Fibroblast of the conjunctiva (primary cell): ENCODE measurements at regions not wholly inside any gene's neighbourhood (a gene's known extent, or its start where the extent isn't known, plus 50 kb on each side); places are given as distances from the start of the nearest gene placed in this dataset.
"Not testable (repeated sequence)": the region's sequence is repeated elsewhere in the genome, so short reads cannot be mapped to it uniquely, and the experiment has no call there.

ENCODE experiments used
- DNase-seq: peaks from one replicate; pipeline ENCODE4 v3.0.0-alpha.2; 2010; ENCODE audit warnings: low read depth

DNA sequence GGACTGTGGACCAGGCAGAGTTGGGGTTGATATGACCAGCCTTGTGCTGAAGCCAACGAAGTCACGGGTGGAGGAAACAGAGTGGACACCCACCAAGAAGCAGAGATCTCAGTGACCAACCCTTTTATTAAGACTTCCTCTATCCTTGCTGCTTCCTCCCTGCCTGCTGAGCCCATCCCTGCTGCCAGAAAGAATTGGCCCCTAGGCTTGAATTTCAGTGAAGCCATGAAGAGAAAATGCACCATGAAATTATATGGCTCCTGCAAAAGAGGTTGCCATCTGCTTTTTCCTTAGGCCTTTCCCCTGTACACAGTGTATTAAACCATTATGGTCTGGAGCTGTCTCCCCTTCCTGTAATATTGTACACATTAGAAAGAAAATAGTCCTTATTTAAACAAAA, 246.7 kb downstream of the HS3ST3B1 start:
- no peak for DNase-seq

DNA sequence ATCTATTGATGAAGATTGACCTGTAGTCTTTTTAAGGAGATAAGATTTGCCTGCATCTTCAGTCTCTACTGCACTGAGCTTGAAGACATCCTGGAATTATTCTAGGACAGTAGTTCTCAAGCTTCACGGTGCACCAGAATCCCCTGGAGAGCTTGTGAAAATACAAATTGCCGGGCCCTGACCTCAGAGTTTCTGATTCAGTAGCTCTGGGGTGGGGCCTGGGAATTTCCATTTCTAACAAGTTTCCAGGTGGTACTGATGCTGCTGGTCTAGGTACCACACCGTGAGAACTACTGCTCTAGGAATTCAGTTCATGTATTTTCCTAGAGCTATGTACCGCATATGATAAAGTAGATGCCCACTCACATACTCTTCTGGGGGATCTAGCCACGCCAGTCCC, 246.1 kb downstream of the HS3ST3B1 start:
- no peak for DNase-seq

DNA sequence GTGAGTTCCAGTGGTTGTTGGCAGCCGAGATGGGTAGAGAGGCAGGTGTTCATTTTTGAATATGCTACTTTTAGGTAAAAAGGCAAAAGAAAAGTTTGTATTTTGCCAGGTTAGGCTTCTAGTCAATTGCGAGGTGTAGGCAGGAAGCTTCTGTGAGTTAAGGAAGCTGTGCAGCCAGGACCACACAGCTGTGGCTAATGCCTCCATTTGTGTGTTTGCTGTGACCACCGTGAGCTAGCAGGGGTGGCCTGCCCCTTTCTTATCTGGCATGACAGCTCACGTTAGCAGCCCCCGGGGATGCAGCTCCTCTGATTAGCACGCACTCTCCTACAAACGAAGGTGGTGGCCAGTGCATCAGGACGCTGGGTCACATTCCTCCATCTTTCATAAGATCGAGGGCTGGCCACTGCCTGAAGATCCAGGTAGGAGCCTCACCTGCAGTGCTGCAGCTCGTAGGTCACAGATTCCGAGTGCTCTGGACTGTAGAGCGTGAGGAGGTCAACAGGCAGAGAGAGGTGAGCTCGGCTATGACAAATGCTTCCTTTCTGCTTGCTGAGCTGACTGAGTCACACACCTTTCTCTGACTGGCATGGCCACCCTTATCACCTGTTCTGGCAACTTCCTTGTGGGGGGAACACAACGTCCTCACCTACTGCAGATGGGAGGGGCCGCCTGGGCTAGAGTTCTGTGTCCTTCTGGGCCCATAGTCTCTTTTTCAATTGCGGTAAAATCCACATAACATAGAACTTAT, 244.4 kb downstream of the HS3ST3B1 start:
- no peak for DNase-seq

DNA sequence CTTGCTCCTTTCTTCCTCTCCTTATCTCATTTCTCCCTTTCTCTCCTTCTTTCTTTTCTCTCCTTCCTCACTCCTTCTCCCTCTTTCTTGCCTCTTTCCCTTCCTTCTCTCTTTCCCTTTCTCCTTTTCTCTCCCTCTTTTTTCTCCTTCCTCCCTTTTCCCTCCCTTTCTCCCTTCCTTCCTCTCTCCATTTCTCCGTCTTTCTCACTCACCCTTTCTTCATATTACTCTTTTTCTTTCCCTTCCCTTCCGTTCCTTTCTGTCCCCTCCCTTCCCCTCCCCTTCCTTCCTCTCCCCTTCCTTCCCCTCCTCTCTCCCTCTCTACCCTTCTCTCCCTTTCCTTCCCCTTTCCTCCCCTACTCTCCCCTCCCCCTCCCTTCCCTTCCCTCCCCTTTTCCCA, 240.8 kb downstream of the HS3ST3B1 start:
- no peak for DNase-seq

DNA sequence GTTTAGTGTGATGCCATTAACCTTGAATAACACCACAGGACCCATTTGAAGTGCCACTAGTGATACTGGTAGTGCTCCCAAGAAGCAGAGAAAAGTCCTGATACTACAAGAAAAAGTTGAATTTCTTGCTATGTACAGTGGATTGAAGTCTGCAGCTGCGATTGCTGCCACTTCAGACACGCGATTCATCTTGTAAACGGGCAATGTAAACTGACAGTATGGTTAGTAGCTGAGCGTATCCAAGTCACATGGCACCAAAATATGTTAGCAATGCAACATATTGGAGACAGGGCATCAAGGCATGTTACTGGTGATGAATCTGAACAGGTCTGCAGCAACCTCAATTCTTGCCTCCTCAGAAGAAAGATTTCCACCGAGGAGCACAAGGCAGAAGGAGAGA, 238.9 kb downstream of the HS3ST3B1 start:
- DNase-seq, result no peak

DNA sequence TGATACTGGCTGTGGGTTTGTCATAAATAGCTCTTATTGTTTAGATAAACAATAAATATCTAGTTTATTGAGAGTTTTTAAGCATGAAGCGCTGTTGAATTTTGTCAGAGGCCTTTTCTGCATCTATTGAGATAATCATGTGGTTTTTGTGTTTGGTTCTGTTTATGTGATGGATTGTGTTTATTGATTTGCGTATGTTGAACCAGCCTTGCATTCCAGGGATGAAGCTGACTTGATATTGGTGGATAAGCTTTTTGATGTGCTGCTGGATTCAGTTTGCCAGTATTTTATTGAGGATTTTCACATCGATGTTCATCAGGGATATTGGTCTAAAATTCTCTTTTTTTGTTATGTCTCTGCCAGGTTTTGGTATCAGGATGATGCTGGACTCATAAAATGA, 231.4 kb downstream of the HS3ST3B1 start:
- not testable (repeated sequence) for DNase-seq

DNA sequence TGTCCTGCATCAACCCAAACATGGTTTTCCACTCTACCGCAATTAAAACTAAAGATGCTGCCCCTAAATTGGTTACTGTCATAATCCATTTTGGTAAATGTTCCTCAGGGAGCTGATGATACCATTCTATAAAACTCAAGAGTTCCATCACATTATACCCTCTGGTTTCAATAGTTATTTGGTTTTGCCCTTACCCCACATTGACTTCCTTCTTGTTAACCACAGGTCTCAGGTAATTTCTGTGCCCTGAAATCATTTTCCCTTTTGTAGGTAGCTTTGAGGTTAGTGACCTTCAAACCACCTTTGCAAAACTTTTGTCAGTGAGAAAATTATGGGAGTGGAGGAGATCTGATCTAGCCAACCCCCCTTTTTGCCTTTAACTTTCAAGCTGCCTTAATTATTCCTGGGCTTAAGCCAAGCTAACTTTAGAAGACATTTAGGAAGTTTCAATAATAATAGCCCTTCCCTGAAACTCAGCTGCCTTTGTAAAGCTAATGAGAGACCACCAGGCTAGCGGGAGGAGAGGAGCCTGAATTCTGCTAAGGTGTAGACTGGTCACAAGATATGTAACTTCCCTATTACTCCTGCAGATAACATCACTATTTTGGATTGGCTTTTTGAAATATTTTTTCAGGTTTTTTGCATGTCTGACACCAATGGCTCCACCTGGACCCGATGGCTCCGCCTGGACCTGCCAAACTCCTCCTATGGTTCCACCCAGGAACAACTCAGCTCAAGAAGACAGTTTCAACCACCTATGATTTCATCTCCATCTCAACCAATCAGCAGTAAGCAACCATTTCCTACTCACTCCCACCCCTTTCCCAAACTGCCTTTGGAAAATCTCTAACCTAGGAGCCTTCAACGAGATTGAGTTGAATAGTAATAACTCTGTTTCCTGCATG, 224.9 kb downstream of the HS3ST3B1 start:
- no peak for DNase-seq

DNA sequence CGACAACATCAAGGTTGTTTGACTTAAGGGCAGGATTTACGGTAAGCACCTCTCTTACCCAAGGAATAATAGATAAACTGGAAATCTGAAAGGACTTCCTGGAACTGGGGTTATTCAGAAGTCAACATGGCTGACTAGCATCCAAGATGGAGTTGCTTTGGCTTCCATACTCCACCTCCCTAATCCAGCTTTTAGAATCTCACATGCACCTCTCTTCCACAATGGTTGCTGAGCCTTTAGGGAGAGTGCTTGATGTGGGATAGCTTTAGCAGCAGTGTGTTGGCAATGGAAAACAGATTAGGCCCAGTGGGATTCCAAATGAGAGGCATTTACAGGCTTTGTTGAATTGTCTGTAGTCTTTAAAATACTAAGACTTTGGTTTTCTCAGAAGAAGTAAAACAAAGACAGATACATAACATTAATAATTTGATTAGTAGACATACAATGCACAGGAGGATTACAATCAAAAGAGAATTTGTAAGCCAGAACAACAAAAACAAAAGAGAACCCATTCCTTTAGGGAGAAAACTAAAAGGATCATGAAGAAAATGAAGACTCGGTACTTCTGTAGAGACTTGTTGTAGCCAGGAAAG, 222.0 kb downstream of the HS3ST3B1 start:
- no peak for DNase-seq

DNA sequence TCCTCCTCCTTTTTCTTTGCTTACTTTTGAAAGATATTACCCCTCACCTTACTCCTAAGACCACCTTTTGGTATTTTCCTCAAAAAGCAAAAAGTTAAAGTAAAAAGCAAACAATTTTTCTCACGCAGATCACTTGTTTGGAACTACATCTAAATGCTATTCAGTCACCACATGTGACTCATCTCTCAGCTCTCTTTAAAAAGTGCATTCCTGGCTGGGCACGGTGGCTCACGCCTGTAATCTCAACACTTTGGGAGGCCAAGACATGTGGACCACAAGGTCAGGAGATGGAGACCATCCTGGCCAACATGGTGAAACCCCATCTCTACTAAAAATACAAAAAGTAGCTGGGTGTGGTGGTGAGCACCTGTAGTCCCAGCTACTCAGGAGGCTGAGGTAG, 218.0 kb downstream of the HS3ST3B1 start:
- DNase-seq, result not testable (repeated sequence)

DNA sequence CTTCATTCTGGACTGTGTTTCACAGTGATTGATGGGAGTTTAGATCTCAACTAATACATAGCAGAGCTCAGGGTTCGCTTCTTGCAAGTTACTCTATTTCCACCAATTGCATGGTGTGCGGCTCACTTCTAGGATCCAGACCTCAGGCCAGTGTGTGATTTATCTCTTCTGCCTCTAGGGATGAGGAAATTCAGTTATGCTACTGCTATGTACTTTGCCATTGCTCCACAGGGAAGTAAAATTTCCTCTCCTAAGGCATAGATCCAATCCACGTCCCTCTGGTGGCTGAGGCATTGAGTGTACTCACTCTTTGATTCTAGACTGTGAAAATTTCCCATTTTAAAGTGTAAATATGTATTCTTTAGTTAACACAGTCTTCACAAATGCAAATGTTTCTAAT, 214.1 kb downstream of the HS3ST3B1 start:
- no peak for DNase-seq

DNA sequence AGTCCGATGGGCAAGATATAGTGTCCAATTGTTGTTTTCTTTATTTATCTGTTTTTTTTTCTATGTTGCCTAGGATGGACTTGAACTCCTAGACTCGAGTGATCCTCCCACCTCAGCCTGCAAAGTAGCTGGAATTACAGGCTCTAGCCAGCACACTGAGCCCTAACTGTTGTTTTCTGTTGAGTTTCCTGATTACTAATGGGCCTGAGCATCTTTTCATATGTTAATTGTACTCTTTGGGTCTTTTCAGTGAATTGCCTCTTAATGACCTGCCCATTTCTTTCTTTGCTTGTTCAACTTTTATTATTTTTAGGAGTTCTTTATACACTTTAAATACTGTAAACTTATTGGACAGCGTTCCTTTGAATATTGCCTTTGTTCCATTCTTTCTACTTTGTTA, 213.0 kb downstream of the HS3ST3B1 start:
- no peak for DNase-seq

DNA sequence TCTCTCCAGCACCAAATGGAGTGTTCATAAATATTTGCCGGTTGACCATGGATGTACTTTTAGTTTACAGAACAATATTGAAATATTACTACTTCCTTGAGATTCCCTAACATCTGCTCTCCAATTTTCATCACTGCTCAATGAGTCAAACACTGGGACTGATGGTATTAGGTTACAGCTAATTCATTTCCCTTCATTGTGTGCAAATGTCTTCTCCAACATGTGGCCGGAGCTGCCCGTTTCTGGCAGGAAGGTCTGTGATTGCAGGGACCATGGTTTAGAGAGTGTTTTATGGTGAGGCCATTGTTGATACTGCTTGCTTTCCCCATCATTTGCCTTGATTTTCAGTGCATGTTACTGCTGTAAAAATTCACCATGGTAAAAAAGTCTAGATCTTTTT, 209.3 kb downstream of the HS3ST3B1 start:
- DNase-seq, result no peak

DNA sequence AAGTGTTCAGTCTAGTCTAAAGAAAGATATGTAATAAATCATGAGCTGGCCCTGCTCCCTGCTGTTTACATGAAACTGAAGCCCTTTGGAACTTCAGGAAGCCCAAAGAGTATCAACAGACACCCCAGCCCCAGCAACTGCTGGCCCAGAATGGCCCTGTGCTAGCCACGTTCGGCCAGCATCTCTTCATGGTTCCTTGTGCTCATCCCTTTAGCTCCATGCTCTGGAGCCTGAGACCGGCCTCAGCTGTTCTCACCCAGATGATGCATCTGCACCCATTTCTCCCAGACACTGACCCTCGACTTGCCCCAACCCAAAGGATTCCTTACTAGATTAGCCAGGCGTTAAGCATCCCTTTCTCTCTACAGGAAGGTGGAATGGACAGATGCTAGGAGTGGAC, 207.3 kb downstream of the HS3ST3B1 start:
- no peak for DNase-seq

DNA sequence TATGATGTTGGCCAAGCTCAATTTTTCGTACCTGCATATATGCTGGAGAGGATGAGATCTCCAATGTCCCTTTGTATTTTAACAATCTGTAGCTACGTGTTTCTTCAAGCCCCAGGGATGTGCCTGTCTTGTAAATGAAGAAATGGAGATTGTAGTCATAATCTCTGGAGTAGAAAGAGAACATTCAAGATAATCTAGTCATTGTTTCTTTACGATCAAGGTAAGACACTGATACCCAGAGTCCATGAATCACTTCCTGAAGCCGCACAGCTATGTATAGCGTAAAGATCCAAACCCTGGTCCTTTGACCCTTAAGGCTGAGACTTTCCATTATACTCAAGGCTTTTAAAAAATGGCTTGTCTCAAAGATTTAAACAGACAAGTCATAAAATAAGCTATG, 205.5 kb downstream of the HS3ST3B1 start:
- DNase-seq, result no peak

DNA sequence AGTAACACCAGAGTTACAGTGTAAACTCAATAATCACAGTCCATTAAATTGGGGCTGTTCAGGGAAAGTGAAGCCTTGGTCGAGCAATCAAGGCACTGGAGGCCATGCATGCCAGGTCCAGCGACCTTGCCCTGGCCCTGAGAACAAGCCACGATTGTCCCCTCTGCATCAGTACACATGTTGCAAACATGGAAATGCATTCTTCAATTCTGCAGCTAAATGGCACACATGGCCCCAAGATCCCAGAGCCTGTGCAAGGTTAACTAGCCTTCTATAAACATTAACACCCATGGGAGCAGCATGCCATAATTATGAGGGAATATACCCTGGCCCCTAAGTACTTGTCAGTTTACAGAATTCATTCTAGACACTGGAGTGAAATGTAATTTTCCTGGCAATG, 204.7 kb downstream of the HS3ST3B1 start:
- DNase-seq, result no peak

DNA sequence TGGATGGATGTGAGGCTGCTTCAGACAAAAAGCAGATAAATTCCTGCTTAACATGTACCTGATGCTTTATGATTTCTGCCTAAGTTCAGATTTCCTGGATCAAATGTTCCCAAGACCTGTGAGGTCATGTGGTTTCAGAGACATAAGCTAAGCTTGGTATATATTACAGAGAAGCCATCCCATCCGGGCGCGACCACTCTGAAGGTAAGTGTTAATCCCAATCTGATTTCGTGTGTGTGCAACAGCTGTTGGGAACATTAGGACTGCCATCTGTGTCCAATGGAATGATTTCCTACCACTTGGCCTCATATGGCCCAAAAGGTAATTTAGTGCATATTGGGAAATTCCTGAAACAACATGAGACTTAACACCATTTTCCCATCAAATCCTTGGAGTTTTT, 199.1 kb downstream of the HS3ST3B1 start:
- no peak for DNase-seq

DNA sequence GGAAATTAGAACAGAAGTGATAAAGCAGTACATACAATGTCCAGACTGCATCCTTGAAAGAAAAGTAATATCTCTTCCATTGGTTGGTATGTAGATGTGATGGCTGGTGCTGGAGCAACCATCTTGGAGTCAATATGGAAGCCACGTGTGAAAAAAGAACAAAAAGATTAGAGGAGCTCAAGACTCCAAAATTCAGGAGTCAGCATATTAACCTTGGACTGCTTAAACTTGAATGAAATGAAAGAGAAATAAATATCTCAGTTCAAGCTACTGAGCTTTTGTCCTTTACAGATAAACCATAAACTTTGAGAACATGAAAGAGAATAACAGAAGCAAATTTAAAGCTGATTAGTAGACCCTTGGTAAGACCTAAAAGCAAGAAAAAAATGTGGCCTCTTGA, 197.9 kb downstream of the HS3ST3B1 start:
- no peak for DNase-seq

DNA sequence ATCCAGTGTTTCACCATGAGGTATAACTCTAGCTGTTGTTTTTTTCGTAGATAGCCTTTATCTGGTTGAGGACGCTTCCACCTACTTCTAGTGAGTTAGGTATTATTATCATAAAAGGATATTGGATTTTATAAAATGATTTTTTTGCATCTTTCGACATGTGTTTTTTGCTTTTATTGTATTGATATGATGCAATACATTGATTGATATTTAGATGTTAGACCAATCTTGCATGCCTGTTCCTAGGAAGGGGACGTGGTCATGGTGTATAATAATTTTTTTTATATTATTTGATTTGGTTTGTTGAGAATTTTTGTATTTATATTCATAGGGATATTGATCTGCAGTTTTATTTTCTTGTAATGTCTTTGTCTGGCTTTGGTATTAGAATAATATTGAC, 193.3 kb downstream of the HS3ST3B1 start:
- DNase-seq, result no peak

DNA sequence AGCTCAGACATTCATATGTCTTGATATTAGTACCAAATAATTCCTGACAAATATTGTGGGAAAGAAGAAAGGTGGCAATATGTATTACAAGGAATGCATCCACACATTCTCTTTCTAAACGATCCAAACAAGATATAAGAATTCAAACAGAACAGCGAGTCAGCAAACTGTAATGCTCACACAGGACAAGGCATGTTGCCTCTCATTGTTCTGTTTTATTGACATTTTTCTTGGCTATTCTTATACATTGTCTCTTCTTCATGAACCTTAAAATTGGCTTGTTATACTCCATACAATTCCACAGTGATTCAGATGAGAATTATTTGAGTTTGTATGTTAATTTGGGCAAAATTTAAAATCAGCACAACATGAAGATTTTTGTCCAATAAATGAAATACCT, 189.1 kb downstream of the HS3ST3B1 start:
- DNase-seq, result no peak

DNA sequence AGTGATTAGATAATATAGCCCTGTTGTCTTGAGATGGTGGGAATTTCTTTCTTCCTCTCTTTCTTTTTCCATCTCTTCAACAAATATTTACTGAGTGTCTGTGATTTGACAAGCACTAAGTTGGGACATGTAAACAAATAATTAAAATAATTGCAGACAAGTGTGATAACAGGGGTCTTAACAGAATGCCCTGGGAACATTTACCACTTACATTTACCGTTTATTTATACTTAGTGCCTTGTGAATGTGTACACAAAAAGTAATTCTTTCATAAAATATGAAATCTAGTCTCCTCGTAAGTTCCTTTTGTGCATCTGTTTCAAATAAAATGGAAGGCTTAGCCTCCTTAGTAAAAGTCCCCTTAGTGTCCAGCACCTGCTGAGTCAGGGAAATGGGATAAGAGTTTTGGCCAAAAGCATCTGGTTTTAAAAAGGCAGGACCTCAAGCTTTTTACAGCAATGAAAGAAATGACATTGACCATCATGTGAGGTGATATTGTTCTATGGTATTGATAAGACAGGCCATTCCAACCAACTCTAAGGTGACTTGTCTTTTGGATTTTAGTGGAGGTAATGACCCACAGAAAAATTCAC, 188.2 kb downstream of the HS3ST3B1 start:
- DNase-seq, result no peak

DNA sequence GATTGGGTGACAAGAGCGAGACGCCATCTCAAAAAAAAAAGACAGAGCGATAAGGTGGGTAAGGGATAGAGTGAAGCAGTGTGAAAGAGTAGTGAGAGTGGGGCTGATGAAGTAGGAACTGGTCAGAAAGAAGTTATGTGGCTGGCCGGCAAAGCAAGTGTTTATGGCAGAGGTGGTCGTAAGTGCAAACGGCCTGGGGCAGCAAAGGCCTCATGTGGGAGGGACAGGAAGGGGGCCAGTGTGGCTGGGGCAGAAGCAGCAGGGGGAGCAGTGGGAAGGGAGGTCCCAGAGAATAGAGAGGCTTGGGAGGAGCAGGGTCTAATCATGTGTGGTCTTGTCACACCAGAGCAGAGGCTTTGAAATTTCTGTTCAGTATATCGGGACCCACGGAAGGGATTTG, 186.2 kb downstream of the HS3ST3B1 start:
- no peak for DNase-seq

DNA sequence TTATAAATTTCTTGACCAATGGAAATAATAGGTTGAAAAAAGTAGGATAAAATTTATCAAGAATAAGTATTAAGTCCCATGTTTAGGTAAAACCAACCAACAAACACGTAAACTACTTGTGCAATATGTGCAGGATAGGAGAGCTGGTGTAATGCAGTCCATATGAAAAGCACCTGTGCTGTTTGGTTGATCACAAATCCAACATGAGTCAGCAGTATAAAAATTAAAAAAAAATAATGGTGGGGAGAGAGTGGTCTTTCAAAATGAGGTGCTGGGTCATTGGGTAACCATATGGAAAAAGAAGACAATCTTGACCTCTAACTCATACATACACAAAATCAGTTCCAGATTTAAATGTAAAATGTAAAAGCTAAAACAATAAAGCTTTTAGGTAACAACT, 181.8 kb downstream of the HS3ST3B1 start:
- DNase-seq, result no peak

DNA sequence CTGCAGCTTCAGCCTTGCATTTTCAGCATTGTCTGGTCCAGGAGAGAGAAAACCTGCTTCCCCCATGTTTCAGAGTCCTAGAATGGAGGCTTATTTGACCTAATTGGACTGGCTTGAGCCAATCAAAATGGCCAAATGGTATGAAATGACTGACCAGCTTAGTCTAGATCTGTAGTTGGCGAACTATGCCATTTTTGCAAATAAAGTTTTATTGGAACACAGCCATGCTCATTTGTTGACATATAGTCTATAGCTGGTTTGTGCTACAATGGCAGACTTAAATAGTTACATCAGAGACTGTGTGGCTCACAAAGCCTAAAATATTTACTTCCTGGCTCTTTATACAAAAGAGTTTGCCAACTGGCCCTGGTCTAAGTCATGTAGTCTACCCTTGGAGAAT, 180.8 kb downstream of the HS3ST3B1 start:
- no peak for DNase-seq
